Smooth muscle cell (in vitro differentiated cells): ENCODE measurements at regions not wholly inside any gene's neighbourhood (a gene's known extent, or its start where the extent isn't known, plus 50 kb on each side); places are given as distances from the start of the nearest gene placed in this dataset.

Experiments
- DNase-seq: peaks from one replicate; lab custom pipeline; 2025; ENCODE audit not compliant: unreplicated experiment; lab: John Stamatoyannopoulos, UW
- H2AFZ ChIP-seq: fragments of 200-600 bp; sonication (generic); 2 replicates; pipeline ENCODE4 v1.6.0; 2016; ENCODE audit warnings: antibody characterized with exemption, low read depth, mild to moderate bottlenecking
- H3F3A ChIP-seq: fragments of 200-600 bp; sonication (generic); 2 replicates; pipeline ENCODE4 v1.6.0; 2017; ENCODE audit warnings: antibody characterized with exemption, low read depth
- H3K27ac ChIP-seq: fragments of 200-600 bp; sonication (generic); 2 replicates; pipeline ENCODE4 v1.5.1; 2016; ENCODE audit warnings: low read depth, mild to moderate bottlenecking
- H3K27me3 ChIP-seq: fragments of 200-600 bp; sonication (generic); 2 replicates; pipeline ENCODE4 v1.6.1; 2016; ENCODE audit warnings: low read depth, mild to moderate bottlenecking
- H3K36me3 ChIP-seq: fragments of 200-600 bp; sonication (generic); 2 replicates; pipeline ENCODE4 v1.5.1; 2016; ENCODE audit warnings: low read depth
- H3K4me1 ChIP-seq: fragments of 200-600 bp; sonication (generic); 2 replicates; pipeline ENCODE4 v1.5.1; 2016; ENCODE audit warnings: low read depth
- H3K4me2 ChIP-seq: fragments of 200-600 bp; sonication (generic); 2 replicates; pipeline ENCODE4 v1.6.0; 2016; ENCODE audit warnings: mild to moderate bottlenecking
- H3K4me3 ChIP-seq: fragments of 200-600 bp; sonication (generic); 2 replicates; pipeline ENCODE4 v1.5.1; 2016; ENCODE audit warnings: mild to moderate bottlenecking
- H3K79me2 ChIP-seq: fragments of 200-600 bp; sonication (generic); 2 replicates; pipeline ENCODE4 v1.6.0; 2016; ENCODE audit warnings: low read depth, mild to moderate bottlenecking
- H3K9ac ChIP-seq: fragments of 200-600 bp; sonication (generic); 2 replicates; pipeline ENCODE4 v1.6.0; 2016; ENCODE audit warnings: low read depth
- H3K9me3 ChIP-seq: fragments of 200-600 bp; sonication (generic); replicated peaks from 2 replicates; pipeline ENCODE4 v1.5.1; 2016; ENCODE audit warnings: low read depth
- H4K20me1 ChIP-seq: fragments of 200-600 bp; sonication (generic); 2 replicates; pipeline ENCODE4 v1.6.0; 2016; ENCODE audit warnings: low read depth
- WGBS: methylation state at CpG from one replicate; pipeline ENCODE4 v1.1.7; 2016; ENCODE audit warnings: low lambda C conversion rate; 5-methylcytosine and 5-hydroxymethylcytosine counted together
- TF ChIP-seq, protein P1 (sequence below): fragments of 200-600 bp; sonication (generic); IDR thresholded peaks from 2 replicates; pipeline ENCODE4 v1.5.1; 2017; ENCODE audit warnings: borderline replicate concordance, mild to moderate bottlenecking, antibody characterized with exemption; ENCODE audit not compliant: insufficient read depth, poor library complexity, severe bottlenecking

GRCh38 chr9:32260151-32260862 is 124.1 kb upstream of the ACO1 start:
- Histone ChIP-seq H3K79me2 (no peaks in the 10 kb centered on the region), H3F3A (no peaks in the 10 kb centered on the region), H3K9ac (no peak overlapping the region), H3K27ac (no peak overlapping the region), H3K4me3 (no peak overlapping the region), H3K9me3 (no peaks in the 10 kb centered on the region), H4K20me1 (no peaks in the 10 kb centered on the region), H3K4me1 (peaks cover 6% of the 10 kb centered on the region), H3K36me3 (no peaks in the 10 kb centered on the region), H3K27me3 (no peaks in the 10 kb centered on the region), H2AFZ (no peak overlapping the region), H3K4me2 (no peak overlapping the region)
- DNase-seq, result no peak
- TF ChIP-seq, protein P1, sequence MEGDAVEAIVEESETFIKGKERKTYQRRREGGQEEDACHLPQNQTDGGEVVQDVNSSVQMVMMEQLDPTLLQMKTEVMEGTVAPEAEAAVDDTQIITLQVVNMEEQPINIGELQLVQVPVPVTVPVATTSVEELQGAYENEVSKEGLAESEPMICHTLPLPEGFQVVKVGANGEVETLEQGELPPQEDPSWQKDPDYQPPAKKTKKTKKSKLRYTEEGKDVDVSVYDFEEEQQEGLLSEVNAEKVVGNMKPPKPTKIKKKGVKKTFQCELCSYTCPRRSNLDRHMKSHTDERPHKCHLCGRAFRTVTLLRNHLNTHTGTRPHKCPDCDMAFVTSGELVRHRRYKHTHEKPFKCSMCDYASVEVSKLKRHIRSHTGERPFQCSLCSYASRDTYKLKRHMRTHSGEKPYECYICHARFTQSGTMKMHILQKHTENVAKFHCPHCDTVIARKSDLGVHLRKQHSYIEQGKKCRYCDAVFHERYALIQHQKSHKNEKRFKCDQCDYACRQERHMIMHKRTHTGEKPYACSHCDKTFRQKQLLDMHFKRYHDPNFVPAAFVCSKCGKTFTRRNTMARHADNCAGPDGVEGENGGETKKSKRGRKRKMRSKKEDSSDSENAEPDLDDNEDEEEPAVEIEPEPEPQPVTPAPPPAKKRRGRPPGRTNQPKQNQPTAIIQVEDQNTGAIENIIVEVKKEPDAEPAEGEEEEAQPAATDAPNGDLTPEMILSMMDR, result no peak
- 92% methylated on average over 6 of the region's 6 CpGs for WGBS

GRCh38 chr9:32264170-32264864 is 120.1 kb upstream of the ACO1 start:
- no peak for DNase-seq
- no peaks in the 10 kb centered on the region for H3K27me3 ChIP-seq
- no peak overlapping the region for H3K4me2 ChIP-seq
- H4K20me1 ChIP-seq, result no peaks in the 10 kb centered on the region
- no peak overlapping the region for H3K27ac ChIP-seq
- peaks cover 6% of the 10 kb centered on the region for H3K4me1 ChIP-seq
- WGBS, result 54% methylated on average over 6 of the region's 6 CpGs
- H3K9me3 ChIP-seq, result no peaks in the 10 kb centered on the region
- no peaks in the 10 kb centered on the region for H3K36me3 ChIP-seq
- TF ChIP-seq, protein P1, result no peak
- no peak overlapping the region for H3K4me3 ChIP-seq
- H3F3A ChIP-seq, result no peaks in the 10 kb centered on the region
- H3K9ac ChIP-seq, result no peak overlapping the region
- H2AFZ ChIP-seq, result no peak overlapping the region
- no peaks in the 10 kb centered on the region for H3K79me2 ChIP-seq

DNA sequence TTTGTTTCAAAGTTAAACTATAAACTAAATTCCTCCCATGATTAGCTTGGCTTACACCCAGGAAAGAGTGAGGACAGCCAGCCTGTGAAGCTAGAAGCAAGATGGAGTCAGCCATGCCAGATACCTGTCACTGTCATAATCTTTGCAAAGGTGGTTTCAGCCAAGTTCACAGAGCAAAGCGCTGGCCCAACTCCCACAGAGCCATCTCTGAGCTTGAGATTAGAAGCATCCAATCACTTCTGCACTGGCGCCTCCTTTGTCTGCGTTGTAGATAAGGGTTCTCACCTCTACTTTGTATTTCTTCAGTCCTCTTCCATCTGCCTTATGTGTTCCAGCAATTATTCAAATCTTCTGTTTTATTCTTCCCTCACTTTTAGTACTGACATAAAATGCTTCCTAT is 119.4 kb upstream of the ACO1 start:
- DNase-seq, result no peak
- H3F3A ChIP-seq, result no peaks in the 10 kb centered on the region
- H3K27ac ChIP-seq, result no peak overlapping the region
- H2AFZ ChIP-seq, result no peak overlapping the region
- no peaks in the 10 kb centered on the region for H3K79me2 ChIP-seq
- no peaks in the 10 kb centered on the region for H3K27me3 ChIP-seq
- H4K20me1 ChIP-seq, result no peaks in the 10 kb centered on the region
- no peaks in the 10 kb centered on the region for H3K9me3 ChIP-seq
- TF ChIP-seq, protein P1, result no peak
- H3K9ac ChIP-seq, result no peak overlapping the region
- H3K4me2 ChIP-seq, result no peak overlapping the region
- H3K36me3 ChIP-seq, result no peaks in the 10 kb centered on the region
- 87% methylated on average over 3 of the region's 3 CpGs for WGBS
- H3K4me3 ChIP-seq, result no peak overlapping the region
- H3K4me1 ChIP-seq, result peaks cover 6% of the 10 kb centered on the region

- TF ChIP-seq, protein P1, result no peak
- Histone ChIP-seq H3K79me2 (no peaks in the 10 kb centered on the region), H4K20me1 (no peaks in the 10 kb centered on the region)
These were observed 105.5 kb upstream of the ACO1 start for GRCh38 chr9:32278991-32279390.

More at GRCh38 chr9:32278991-32279390, 105.5 kb upstream of the ACO1 start:
- H3K36me3 ChIP-seq, result no peaks in the 10 kb centered on the region
- no peaks in the 10 kb centered on the region for H3K4me1 ChIP-seq
- no peak overlapping the region for H3K27ac ChIP-seq
- H3K4me2 ChIP-seq, result no peak overlapping the region
- no peak for DNase-seq
- H2AFZ ChIP-seq, result no peak overlapping the region
- H3K27me3 ChIP-seq, result no peaks in the 10 kb centered on the region
- H3K9ac ChIP-seq, result no peak overlapping the region
- H3K9me3 ChIP-seq, result no peaks in the 10 kb centered on the region
- H3F3A ChIP-seq, result no peaks in the 10 kb centered on the region
- H3K4me3 ChIP-seq, result no peak overlapping the region
